CD14-positive monocyte (primary cell): ENCODE measurements at regions not wholly inside any gene's neighbourhood (a gene's known extent, or its start where the extent isn't known, plus 50 kb on each side); places are given as distances from the start of the nearest gene placed in this dataset.

Source experiments
- DNase-seq, 3 donors: peaks; one replicate each; pipeline ENCODE4 v3.0.0-alpha.2; 2011 to 2022
- H2AFZ ChIP-seq: 2 replicates; pipeline ENCODE4 v1.6.0; 2012; ENCODE audit warnings: mild to moderate bottlenecking, low read depth, low read length, inconsistent platforms; ENCODE audit not compliant: insufficient read depth, poor library complexity, severe bottlenecking
- H3K27ac ChIP-seq, 2 donors: 1 replicate in 1 of 2; 2 replicates in 1 of 2; pipeline ENCODE4 v1.5.1; 2012 to 2013; ENCODE audit warnings: low read length in 2 of 2, control low read depth in 1 of 2, inconsistent platforms in 1 of 2, low read depth in 1 of 2, mild to moderate bottlenecking in 1 of 2
- H3K27me3 ChIP-seq, 2 donors: one replicate each; pipeline versions ENCODE4 v1.6.0 to v1.6.1; 2011 to 2013; ENCODE audit warnings: low read length in 2 of 2; ENCODE audit not compliant: control insufficient read depth in 2 of 2, insufficient read depth in 2 of 2
- H3K36me3 ChIP-seq, 2 donors: replicated peaks in 1 of 2; 1 replicate in 1 of 2; 2 replicates in 1 of 2; pipeline versions ENCODE4 v1.5.1 to v1.6.1; 2012 to 2013; ENCODE audit warnings: low read length in 2 of 2, control low read depth in 1 of 2, inconsistent platforms in 1 of 2, mild to moderate bottlenecking in 1 of 2; ENCODE audit not compliant: insufficient read depth in 2 of 2, control insufficient read depth in 1 of 2
- H3K4me1 ChIP-seq, 2 donors: 1 replicate in 1 of 2; 2 replicates in 1 of 2; pipeline versions ENCODE4 v1.5.1 to v1.6.1; 2012 to 2013; ENCODE audit warnings: low read length in 2 of 2, control low read depth in 1 of 2, inconsistent platforms in 1 of 2, mild to moderate bottlenecking in 1 of 2, moderate library complexity in 1 of 2; ENCODE audit not compliant: insufficient read depth in 2 of 2, control insufficient read depth in 1 of 2
- H3K4me2 ChIP-seq: replicated peaks from 2 replicates; pipeline ENCODE3; 2012; ENCODE audit warnings: low read length, moderate library complexity, mild to moderate bottlenecking; ENCODE audit not compliant: poor library complexity, severe bottlenecking; ENCODE audit errors: extremely low read depth
- H3K4me3 ChIP-seq, 3 experiments: fragments of 200-600 bp in 1 of 3; sonication (generic) in 1 of 3; replicated peaks in 1 of 3; 1 replicate in 2 of 3; 2 replicates in 1 of 3; pipeline ENCODE4 v1.5.1; 2011 to 2013; ENCODE audit warnings: low read length in 3 of 3, mild to moderate bottlenecking in 3 of 3, control low read depth in 2 of 3, low read depth in 2 of 3, inconsistent platforms in 1 of 3, moderate library complexity in 1 of 3
- H3K79me2 ChIP-seq: 2 replicates; pipeline ENCODE4 v1.6.0; 2012; ENCODE audit warnings: mild to moderate bottlenecking, control low read depth, inconsistent platforms, low read length, moderate library complexity; ENCODE audit not compliant: insufficient read depth
- H3K9ac ChIP-seq: 2 replicates; pipeline ENCODE4 v1.6.0; 2017; ENCODE audit warnings: low read length, mild to moderate bottlenecking; ENCODE audit not compliant: insufficient read depth, poor library complexity, severe bottlenecking
- H3K9me3 ChIP-seq, 2 donors: replicated peaks in 1 of 2; 1 replicate in 1 of 2; 2 replicates in 1 of 2; pipeline versions ENCODE4 v1.5.1 to v1.6.1; 2012 to 2013; ENCODE audit warnings: low read length in 2 of 2, control low read depth in 1 of 2; ENCODE audit not compliant: control insufficient read depth in 1 of 2, insufficient read depth in 1 of 2
- H4K20me1 ChIP-seq: 2 replicates; pipeline ENCODE4 v1.6.0; 2012; ENCODE audit warnings: mild to moderate bottlenecking, low read length, control low read depth, moderate library complexity; ENCODE audit not compliant: insufficient read depth
- H3K27ac Mint-ChIP-seq, 7 donors: one replicate each; pipeline ENCODE4 v1.8.0; 2020; ENCODE audit warnings: mild to moderate bottlenecking in 7 of 7, mixed read lengths in 7 of 7, moderate library complexity in 6 of 7, inconsistent platforms in 2 of 7
- H3K27me3 Mint-ChIP-seq, 3 donors: one replicate each; pipeline ENCODE4 v1.8.0; 2021 to 2022; ENCODE audit warnings: low read depth in 3 of 3, mild to moderate bottlenecking in 3 of 3, mixed read lengths in 3 of 3, moderate library complexity in 3 of 3, inconsistent platforms in 1 of 3
- H3K36me3 Mint-ChIP-seq, 2 donors: one replicate each; pipeline ENCODE4 v1.8.0; 2020; ENCODE audit warnings: mixed read lengths in 2 of 2, inconsistent platforms in 1 of 2, mild to moderate bottlenecking in 1 of 2
- H3K4me1 Mint-ChIP-seq: one replicate; pipeline ENCODE4 v1.8.0; 2020; ENCODE audit warnings: mild to moderate bottlenecking, mixed read lengths
- H3K4me3 Mint-ChIP-seq, 2 donors: one replicate each; pipeline ENCODE4 v1.8.0; 2020; ENCODE audit warnings: mild to moderate bottlenecking in 2 of 2, mixed read lengths in 2 of 2, moderate library complexity in 1 of 2
- H3K9me3 Mint-ChIP-seq, 7 donors: one replicate each; pipeline ENCODE4 v1.8.0; 2020 to 2022; ENCODE audit warnings: mixed read lengths in 7 of 7, mild to moderate bottlenecking in 6 of 7, moderate library complexity in 6 of 7, inconsistent platforms in 2 of 7
- CTCF ChIP-seq: fragments of 200-600 bp; IDR thresholded peaks from one replicate; pipeline ENCODE4 v1.8.0; 2022; ENCODE audit warnings: antibody characterized with exemption, mild to moderate bottlenecking
- WGBS: methylation state at CpG from one replicate; pipeline ENCODE4 v1.1.5; 2013; ENCODE audit warnings: missing lambda C conversion rate; ENCODE audit not compliant: insufficient coverage; 5-methylcytosine and 5-hydroxymethylcytosine counted together
- intact Hi-C, 2 donors: fragments of 100-400 bp; cut with micrococcal nuclease; formaldehyde crosslinking; loops; one replicate each; pipeline versions ENCODE4 v1.15.0 to v1.15.1; 2023

DNA sequence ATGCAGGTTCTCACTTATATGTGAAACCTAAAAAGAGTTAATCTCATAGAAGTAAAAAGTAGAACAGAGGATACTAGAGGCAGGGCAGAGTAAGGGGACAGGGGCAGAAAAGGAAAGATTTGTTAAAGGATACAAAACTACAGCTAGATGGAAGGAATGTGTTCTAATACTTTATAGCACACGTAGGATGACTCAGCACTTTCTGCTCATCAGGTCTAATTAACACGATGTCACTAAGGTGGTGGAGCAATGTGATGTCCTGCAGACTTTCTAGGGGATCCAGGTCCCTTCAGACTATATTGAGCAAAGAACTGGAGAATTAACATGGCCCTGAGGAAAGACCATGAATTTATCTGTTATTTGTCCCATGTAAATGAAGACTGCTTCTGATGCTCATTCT is 80.8 kb upstream of the CMKLR1 start:
- no peak overlapping the region for H3K4me3 ChIP-seq
- no peak for DNase-seq
- no peak overlapping the region for H3K4me2 ChIP-seq
- intact Hi-C loops: no loop called here
- H3K4me3 Mint-ChIP-seq: no peak overlapping the region
- H3K27ac Mint-ChIP-seq: no peak overlapping the region
- peaks cover 5 to 10% (median 5%) of the 10 kb centered on the region in 3 donors for H3K27me3 Mint-ChIP-seq
- no peak overlapping the region for H3K27ac ChIP-seq
- H3K36me3 ChIP-seq: no peaks in the 10 kb centered on the region
- no peak overlapping the region for H3K9ac ChIP-seq
- H3K9me3 Mint-ChIP-seq: peaks cover 0 to 11% (median 2%) of the 10 kb centered on the region in 7 donors
- no CpG with 5 or more reads among the region's 2 CpGs for WGBS
- H3K9me3 ChIP-seq: no peaks in the 10 kb centered on the region
- H3K79me2 ChIP-seq: no peaks in the 10 kb centered on the region
- no peaks in the 10 kb centered on the region for H3K36me3 Mint-ChIP-seq
- no peaks in the 10 kb centered on the region for H4K20me1 ChIP-seq
- H2AFZ ChIP-seq: no peak overlapping the region
- no peaks in the 10 kb centered on the region for H3K4me1 Mint-ChIP-seq
- H3K27me3 ChIP-seq: no peaks in the 10 kb centered on the region
- no peaks in the 10 kb centered on the region for H3K4me1 ChIP-seq
- TF ChIP-seq CTCF: no peak

DNA sequence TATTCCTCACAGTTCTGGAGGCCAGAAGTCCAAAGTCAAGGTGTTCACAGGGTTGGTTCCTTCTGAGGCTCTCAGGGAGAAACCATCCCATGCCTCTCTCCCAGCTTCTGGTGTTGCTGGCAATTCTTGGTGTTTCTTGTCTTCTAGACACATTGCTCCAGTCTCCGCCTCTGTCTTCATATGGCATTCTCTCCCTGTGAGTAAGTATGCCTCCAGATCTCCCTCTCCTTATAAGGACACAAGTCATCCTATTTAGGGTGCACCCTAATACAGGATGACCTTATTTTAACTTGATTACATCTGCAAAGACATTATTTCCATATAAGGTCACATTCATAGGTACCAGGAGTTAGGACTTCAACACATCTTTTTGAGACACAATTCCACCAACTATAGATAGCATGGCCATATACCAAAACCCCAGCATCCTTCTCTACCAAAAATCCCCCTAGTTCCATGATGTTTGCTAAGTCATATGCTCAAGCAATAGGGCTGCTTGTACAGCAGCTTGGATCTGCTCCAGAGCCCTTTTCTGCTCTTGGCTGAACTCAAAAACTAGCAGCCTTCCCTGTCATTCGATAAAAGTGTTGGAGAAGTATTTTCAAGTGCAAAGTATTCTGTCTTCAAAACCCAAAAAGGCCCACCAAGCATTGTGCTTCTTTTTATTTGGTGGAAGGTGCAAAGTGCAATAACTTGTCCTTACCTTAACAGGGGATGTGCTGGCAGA is 79.2 kb upstream of the CMKLR1 start:
- H3K9me3 Mint-ChIP-seq: peaks cover 0 to 11% (median 2%) of the 10 kb centered on the region in 7 donors
- Histone ChIP-seq H3K9me3 (no peaks in the 10 kb centered on the region), H4K20me1 (no peaks in the 10 kb centered on the region), H3K36me3 (no peaks in the 10 kb centered on the region), H3K27me3 (no peaks in the 10 kb centered on the region), H3K9ac (no peak overlapping the region), H3K4me1 (no peaks in the 10 kb centered on the region), H3K27ac (no peak overlapping the region), H3K4me3 (no peak overlapping the region), H3K4me2 (no peak overlapping the region), H3K79me2 (no peaks in the 10 kb centered on the region), H2AFZ (no peak overlapping the region)
- intact Hi-C loops: no loop called here
- DNase-seq: no peak
- no peak overlapping the region for H3K4me3 Mint-ChIP-seq
- no peaks in the 10 kb centered on the region for H3K4me1 Mint-ChIP-seq
- no peaks in the 10 kb centered on the region for H3K36me3 Mint-ChIP-seq
- peaks cover 2 to 14% (median 9%) of the 10 kb centered on the region in 3 donors for H3K27me3 Mint-ChIP-seq
- no peak for TF ChIP-seq CTCF
- peak overlapping the region in 1 of 7 donors; percentile 61 for H3K27ac Mint-ChIP-seq
- WGBS: no CpG with 5 or more reads among the region's 2 CpGs
